ENCODE measurements at regions not wholly inside any gene's neighbourhood (a gene's known extent, or its start where the extent isn't known, plus 50 kb on each side); places are given as distances from the start of the nearest gene placed in this dataset.

- Histone ChIP-seq H3K4me3 (replicated peaks in 1 of 3) (no peak overlapping the region), H3K27me3 (no peaks in the 10 kb centered on the region), H3K4me1 (no peaks in the 10 kb centered on the region), H3K36me3 (no peaks in the 10 kb centered on the region), H3K27ac (no peak overlapping the region), H3K9me3 (no peaks in the 10 kb centered on the region)
- DNase-seq, result no peak
- TF ChIP-seq POLR2A (IDR thresholded peaks at IDR 0.05) (no peak), CTCF (IDR thresholded peaks at IDR 0.05) (no peak)
- WGBS, 2 donors, result 67 to 69% methylated on average over 6 of the region's 6 CpGs
- intact Hi-C loops (cut with DNase I), result no loop called here
Observed at GRCh38 chr3:107441617-107442016, 64.4 kb downstream of the CCDC54 start.

- Histone ChIP-seq H3K27me3 (no peaks in the 10 kb centered on the region), H3K27ac (no peak overlapping the region), H3K9me3 (no peaks in the 10 kb centered on the region), H3K36me3 (no peaks in the 10 kb centered on the region), H3K4me3 (replicated peaks in 1 of 3) (no peak overlapping the region), H3K4me1 (no peaks in the 10 kb centered on the region)
- no peak for DNase-seq
- WGBS, 2 donors, result 85% methylated on average over 2 of the region's 2 CpGs
- no peak for TF ChIP-seq CTCF (IDR thresholded peaks at IDR 0.05)
- no peak for TF ChIP-seq POLR2A (IDR thresholded peaks at IDR 0.05)
- intact Hi-C loops (cut with DNase I), result no loop called here
Observed at GRCh38 chr3:107443461-107443860, 66.2 kb downstream of the CCDC54 start.

DNA sequence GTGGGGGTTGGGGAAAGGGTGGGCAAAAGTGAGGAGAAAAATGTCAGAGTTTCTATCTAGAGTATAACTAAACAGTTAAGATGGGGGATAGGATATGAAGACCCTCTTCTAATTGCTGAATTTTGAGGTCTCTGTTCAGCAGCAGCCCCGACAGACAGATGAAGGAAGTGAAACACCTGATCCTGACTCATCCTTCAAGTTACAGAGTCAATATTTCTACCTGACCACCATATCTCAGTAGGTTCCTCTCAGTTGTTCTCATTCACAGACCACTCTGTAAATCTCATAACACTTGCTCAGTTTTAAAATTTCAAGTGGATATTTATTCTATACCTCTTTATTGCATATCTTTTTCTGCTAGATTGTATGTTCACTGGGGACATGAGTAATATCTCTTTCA, 69.5 kb downstream of the CCDC54 start:
- H3K36me3 ChIP-seq, result no peaks in the 10 kb centered on the region
- no peaks in the 10 kb centered on the region for H3K4me1 ChIP-seq
- DNase-seq, result no peak
- WGBS, 2 donors, result 71% methylated on average over 1 of the region's 1 CpG
- no peaks in the 10 kb centered on the region for H3K27me3 ChIP-seq
- no peak overlapping the region for H3K27ac ChIP-seq
- no peaks in the 10 kb centered on the region for H3K9me3 ChIP-seq
- TF ChIP-seq POLR2A (IDR thresholded peaks at IDR 0.05) (no peak), CTCF (IDR thresholded peaks at IDR 0.05) (no peak)
- intact Hi-C loops (cut with DNase I), result no loop called here
- no peak overlapping the region for H3K4me3 ChIP-seq (replicated peaks in 1 of 3)

DNA sequence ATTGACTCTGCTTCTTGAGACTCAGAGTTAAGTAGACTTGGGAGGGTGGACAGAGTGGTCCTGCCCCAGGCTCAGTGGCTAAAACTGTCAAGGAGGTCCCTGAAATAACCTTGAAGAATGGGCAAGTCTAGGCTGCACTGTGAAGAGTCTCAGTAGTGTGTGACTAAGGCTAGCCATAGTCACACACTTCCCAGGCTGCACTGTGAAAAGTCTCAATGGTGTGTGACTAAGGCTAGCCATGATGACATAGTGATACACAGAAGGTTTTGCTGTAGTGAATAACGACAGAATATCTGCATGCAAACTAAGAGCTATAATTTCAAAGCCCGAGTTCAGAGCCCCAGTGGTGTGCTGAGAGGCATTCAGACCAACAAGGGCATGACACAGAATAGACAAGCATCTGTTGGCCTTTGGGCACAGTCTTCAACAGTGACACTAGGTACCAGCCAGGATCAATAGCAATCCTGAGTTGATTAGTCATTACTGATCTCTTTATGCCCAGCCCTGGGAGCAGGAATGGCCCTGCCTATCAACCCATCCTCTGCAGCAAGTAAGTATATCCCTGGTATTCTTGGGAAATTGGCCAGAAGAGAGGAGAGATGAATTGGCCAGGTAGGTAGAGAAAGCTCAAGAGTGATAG, 72.4 kb upstream of the BBX start:
- WGBS, 2 donors, result 80 to 89% methylated on average over 2 of the region's 2 CpGs

More for the DNA sequence above, 72.4 kb upstream of the BBX start:
- Histone ChIP-seq H3K27ac (no peak overlapping the region), H3K4me1 (no peaks in the 10 kb centered on the region), H3K4me3 (replicated peaks in 1 of 3) (no peak overlapping the region), H3K36me3 (no peaks in the 10 kb centered on the region), H3K27me3 (no peaks in the 10 kb centered on the region), H3K9me3 (no peaks in the 10 kb centered on the region)
- TF ChIP-seq POLR2A (IDR thresholded peaks at IDR 0.05) (no peak), CTCF (IDR thresholded peaks at IDR 0.05) (no peak)
- intact Hi-C loops (cut with DNase I), result no loop called here
- DNase-seq, result no peak

All from thyroid gland (tissue), 4 donors.